HuH-7.5 (cell line): ENCODE measurements at regions not wholly inside any gene's neighbourhood (a gene's known extent, or its start where the extent isn't known, plus 50 kb on each side); places are given as distances from the start of the nearest gene placed in this dataset.
"Not testable (repeated sequence)": the region's sequence is repeated elsewhere in the genome, so short reads cannot be mapped to it uniquely, and the experiment has no call there.

ENCODE experiments used
- DNase-seq: peaks from one replicate; pipeline ENCODE4 v3.0.0; 2011; ENCODE audit warnings: low spot score

DNA sequence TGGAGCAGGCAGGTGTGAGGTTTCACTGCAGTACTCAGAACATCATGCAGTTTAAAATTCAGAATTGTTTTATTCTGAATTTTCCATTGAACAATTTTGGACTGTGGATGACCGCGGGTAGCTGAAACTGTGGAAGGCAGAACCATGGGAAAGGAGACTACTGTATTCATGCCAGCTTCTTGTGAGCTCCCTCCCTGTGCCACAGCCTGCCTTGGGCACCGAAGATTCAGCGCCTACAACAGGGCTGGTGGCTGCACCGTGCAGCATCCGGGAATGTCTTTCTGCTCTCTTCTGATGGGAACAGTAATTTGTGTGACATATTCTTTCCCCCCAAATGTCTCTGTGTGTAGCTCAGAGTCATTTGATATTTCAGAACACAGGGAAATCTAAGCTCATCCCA lies 118.5 kb upstream of the NKX1-1 start:
- DNase-seq: no peak

DNA sequence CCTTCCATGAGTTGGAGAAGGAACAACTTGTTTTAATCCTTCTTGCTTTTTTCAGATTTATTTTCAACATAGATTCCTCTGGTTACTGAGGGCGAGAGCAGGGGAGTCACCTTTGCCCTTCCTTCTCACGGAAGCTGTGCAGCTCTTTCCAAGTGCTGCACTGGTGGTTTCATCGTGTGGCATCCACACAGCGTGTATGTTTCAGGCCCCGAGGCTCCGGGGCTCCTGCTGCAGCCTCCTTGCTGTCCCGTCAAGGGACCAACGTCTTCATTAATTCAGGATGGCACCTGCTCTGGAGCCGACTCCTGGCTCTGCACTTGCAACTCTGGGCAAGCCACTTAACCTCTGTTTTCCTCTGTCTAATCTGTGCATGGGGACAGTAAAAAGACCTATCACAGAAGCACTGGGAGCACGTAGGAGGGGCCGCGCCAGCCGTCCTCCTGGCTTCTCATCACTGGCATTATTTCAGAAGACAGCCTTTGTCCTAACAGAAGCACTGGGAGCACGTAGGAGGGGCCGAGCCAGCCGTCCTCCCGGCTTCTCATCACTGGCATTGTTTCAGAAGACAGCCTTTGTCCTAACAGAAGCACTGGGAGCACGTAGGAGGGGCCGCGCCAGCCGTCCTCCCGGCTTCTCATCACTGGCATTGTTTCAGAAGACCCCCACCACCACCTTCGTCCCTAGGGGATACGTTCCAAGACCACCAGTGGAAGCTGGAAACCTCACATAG lies 117.8 kb upstream of the NKX1-1 start:
- no peak for DNase-seq

DNA sequence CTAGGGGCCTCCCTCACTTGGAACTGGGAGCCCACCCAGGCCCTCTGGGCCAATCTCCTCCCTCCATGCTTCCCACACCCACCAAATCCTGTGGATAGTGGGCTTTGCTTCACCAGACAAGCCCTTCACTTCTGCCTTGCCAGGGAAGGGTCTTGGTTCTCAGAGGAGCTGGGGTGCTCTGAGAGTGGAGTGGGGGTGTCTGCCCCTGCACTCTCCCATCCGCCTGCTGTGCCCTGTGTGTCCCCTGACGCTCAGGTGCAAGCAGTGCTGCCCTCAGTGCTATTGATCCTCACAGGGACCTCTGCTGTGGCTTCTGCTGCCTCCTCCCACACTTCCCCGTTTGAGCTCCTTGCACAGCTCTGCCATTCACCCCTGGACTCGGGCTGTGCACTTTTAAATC lies 117.3 kb upstream of the NKX1-1 start:
- DNase-seq: no peak

DNA sequence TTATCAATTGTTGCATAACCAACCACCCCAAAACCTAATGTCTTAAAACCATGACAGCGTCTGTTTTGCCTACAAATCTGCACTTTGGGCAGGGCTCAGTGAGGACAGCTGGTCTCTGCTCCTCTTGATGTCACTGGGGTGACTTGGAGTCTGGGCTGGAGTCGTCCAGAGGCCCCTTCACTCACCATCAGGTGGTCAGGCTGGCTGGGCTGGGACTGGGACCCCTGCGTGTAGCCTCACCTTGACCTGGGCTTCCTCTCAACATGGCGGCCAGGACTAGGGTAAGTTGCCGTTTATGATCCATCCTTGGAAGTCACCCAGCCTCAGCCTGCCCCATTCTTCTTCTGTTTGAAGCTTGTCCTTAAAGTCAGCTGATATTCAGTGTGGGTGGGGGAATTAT lies 116.8 kb upstream of the NKX1-1 start:
- DNase-seq: no peak

DNA sequence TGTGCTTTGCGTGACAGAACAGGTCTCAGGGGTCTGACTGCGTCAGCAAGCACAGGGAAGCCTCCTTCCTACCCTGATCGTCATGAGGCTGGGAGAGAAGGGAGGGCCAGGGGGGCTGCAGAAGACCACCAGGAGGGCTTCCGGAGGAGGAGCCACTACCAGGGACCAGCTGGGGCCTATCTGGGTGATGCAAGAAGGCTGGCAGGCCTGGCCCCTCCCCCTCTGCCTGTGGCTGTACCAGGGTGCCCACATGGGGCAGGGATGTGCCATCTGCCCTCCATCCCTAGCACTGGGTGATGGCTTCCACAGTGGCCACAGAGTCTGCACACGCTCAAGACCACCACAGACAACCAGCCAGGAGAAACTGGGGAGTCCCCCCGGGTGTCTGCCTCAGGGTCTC lies 116.4 kb upstream of the NKX1-1 start:
- no peak for DNase-seq

DNA sequence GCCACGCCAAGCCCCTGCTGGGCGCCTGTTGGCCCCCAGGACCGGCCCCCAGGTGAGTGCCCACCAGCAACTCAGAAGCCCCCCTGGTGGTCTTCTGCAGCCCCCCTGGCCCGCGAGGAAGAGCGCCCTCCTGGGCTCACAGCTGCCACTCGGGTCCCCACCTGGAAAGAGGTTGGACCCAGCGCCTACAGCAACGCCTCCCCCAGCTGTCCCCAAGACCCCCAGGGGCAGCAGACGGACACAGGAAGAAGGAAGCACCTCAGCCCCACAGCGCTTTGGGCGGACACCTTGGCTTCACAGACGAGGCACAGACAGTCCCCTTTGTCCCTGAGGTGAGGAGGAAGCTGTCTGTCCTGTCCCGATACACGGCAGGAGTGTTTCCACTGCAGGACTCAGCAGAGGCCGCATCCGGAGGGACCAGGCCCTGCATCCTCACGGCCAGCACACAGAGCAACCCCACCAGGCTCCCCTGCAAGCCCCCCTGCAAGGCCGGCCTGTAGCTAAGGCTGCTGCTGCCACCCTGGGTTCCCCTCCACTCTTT lies 115.6 kb upstream of the NKX1-1 start:
- DNase-seq: no peak

DNA sequence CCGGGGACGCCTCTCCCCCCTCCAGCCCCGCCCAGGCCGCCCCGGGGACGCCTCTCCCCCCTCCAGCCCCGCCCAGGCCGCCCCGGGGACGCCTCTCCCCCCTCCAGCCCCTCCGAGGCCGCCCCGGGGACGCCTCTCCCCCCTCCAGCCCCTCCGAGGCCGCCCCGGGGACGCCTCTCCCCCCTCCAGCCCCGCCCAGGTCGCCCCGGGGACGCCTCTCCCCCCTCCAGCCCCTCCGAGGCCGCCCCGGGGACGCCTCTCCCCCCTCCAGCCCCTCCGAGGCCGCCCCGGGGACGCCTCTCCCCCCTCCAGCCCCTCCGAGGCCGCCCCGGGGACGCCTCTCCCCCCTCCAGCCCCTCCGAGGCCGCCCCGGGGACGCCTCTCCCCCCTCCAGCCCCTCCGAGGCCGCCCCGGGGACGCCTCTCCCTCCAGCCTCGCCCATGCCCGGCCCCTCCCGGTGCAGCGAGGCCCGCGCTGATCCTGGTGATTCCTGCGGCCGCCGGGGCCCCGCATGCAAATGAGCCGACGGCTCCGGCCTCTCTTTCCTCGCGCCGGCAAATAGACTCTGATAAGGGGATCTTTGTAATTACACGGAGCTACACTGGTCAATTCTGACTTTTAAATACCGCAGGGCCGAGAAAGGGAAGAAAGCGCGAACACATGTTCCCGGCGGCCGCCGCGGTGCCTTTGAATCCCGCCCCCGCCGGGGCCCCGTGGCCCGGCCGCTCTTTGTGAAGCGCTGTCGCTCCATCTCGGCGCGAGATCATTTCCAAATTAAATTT lies 114.7 kb upstream of the NKX1-1 start:
- DNase-seq: not testable (repeated sequence)

DNA sequence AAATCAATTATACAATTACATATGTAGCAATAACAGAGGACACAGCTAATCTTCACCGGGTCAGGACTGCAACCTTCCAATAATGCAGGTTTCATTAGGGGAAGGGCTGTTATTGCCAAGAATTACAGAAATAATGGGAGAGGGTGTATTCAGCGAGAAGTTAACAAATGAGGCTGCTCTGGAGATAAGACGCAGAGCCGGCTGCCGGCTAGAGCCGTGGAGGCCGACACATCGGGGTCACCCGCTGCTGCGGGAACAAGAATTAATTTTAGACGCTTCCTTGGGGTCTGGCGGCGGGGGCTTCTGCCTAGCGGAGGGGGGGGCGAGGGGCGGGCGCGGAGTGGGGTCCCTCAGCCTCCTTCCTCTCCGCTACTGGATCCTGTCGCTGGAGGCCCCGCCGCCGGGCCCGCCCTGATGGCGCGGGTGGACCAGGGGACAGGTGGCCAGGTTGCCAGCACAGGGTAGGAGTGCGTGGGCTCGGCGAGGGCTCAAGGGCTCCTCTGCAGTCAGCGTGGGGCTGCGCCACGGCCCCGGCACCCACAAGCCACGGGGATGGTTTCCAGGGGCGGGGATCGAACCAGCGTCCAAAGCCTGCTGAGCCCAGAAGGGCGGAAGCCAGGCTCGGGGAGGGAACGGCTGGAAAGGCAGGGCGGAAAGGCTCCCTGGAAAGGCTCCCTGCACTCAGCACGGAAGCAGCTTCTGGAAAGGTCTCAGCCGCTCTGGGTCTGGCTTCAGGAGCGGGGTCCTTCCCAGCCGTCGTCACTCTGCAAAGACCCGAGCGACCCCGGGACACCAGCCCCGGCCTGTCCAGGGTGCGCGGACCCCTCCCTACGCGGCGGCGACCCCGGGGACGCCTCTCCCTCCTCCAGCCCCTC lies 113.8 kb upstream of the NKX1-1 start:
- no peak for DNase-seq

DNA sequence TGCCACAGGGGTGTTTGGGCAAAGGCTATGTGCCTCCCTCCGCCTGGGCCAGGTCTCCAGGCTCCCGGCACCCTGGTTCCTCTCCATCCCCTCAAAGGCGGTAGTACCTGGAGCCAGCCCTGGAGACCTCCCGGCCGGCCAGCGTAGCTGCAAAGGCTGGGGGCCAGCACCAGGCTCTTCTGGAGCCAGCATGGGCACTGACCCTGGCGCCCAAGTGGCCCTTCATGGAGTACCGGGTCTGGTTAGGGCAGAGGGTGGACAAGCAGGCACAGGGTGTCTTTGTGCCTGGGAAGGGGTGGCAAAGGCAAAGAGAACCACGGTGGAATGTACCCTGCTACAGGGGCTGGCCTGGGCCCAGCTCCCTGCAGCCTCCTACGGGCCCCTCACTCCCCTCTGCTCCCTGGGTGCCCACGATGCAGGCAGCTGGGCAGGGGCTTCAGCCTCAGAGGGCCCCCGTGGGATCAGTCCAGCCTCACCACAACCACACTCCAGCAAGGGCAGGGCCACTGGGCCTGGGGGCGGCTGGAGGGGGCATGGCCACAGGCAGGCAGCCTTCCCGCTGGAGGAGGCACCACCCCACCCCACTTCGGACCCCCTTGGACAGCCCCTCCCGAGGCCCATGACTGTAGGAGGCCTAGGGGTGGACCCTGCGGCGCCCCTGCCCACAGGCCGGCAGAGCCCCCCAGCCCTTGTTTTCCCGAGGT lies 112.9 kb upstream of the NKX1-1 start:
- DNase-seq: no peak

DNA sequence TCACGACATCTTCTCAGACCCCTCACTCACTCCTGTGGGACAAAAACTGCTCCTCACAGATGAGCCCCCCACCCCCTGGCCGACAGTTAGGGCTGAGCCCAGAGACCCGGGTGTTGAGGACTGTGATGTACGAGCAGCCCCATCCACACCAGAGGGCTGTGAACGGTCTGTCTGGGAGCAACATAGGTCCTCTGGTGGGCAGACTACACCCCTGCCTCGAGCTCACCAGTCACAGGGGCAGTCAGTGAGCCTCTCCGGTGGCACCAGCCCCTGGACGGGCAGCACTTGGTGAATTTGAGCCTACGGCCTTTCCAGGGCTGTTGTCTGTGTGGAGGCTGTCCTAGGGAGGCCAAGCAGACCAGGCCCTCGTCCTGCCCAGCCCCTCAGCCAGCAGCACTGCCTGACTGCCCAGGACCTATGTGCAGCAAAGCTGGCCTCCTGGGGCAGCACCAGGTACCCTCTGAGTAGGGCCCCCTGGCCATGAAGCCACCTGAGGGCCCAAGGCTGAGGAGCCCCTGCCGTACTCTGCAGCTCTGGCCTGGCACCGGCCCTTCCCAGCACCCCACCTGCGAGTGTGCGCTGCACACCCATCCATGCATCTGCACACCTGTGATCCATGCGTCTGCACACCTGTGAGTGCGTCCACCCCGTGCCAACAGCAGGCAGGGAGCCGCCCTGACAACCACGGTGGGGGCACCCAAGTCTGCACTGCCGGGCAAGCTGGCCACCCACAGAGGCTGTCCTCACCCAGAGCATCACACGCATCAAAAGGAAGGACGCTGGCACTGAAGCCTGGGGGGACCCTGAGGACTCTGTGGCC lies 111.6 kb upstream of the NKX1-1 start:
- DNase-seq: no peak

DNA sequence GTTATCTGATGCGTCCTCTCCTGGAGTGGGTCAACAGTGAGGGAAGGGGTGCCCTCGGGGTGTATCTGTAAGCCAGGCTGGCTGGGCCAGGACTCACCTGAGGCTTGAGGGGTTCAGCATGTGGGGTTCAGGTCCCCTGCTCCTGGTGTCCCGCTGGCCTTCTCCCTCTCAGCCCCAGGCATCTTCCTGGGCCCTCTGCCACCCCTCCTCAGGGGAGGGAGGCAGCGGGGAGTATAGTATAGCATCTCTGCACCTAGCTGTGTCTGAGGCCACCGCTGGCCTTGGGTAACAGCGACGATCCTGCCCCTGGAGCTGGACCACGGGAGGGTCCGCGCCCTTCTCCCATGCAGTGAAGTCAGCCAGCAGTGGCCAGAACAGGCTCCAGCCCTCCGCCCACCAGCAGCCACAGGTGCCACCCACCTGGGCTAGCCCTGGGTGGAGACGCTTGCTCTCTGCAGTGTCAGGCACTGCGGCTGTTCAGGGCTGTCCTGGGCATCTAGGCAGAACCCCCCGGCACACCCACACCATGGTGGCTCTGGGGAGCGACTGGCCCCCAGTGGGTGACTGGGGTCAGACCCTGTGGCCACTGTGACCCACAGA lies 110.7 kb upstream of the NKX1-1 start:
- DNase-seq: no peak

DNA sequence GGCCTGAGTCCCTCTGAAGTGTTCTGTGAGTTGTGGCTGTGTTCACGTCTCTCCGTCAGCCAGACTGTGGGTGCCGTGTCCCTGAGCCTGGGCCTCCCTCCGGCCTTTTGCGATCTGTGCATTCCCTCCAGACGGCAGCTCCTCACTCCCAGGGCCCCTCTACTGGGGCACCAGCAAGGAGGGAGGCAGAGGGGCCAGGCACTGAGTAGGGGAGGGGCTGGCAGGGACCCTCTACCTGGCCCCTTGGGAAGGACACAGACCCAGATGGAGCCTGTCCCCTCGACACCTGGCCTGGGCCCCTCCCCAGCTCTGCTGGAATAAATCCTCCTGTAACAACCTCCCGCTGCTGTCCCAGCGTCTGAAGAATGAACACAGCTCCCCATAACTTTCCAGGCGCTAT lies 110.0 kb upstream of the NKX1-1 start:
- DNase-seq: no peak

DNA sequence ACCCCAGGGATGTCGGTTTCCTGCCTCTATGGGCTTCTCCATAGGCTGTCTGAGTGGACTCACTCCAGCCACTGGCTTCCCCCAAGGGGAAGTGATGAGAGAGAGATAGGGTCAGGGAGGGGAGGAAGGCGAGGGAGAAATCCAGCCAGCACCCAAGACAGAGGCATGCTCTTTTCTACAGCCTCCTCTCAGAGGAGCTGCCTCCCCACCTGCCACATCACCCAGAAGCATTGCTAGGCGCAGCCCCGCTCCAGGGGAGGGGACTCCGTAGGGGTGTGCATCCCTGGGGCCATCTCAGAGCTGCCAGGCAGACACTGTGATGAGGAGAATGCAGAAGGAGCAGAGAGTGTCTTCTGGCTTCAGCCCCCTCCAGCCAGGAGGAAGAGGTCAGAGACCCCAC lies 109.5 kb upstream of the NKX1-1 start:
- DNase-seq: no peak

DNA sequence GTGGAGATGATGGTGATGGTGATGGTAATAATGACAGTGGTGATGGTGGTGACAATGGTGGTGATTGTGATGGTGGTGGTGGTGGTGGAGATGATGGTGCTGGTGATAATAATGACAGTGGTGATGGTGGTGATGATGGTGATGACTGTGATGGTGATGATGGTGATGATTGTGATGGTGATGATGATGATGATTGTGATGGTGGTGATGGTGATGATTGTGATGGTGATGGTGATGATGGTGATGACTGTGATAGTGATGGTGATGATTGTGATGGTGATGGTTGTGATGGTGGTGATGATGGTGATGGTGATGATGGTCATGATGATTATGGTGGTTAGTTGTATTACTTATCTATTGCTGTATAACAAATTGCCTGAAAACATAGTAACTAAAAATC lies 108.9 kb upstream of the NKX1-1 start:
- no peak for DNase-seq

DNA sequence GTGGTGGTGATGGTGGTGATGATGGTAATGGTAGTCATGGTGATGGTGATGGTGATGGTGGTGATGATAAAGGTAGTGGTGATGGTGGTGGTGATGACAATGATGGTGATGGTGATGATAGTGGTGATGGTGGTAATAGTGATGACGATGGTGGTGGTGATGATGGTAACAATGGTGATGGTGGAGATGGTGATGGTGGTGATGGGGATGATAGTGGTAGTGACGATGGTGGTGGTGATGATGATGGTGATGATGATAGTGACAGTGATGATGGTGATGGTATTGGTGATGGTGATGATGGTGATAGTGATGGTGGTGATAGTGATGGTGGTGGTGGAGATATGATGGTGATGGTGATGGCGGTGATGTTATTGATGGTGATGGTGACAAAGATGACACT lies 108.4 kb upstream of the NKX1-1 start:
- no peak for DNase-seq

DNA sequence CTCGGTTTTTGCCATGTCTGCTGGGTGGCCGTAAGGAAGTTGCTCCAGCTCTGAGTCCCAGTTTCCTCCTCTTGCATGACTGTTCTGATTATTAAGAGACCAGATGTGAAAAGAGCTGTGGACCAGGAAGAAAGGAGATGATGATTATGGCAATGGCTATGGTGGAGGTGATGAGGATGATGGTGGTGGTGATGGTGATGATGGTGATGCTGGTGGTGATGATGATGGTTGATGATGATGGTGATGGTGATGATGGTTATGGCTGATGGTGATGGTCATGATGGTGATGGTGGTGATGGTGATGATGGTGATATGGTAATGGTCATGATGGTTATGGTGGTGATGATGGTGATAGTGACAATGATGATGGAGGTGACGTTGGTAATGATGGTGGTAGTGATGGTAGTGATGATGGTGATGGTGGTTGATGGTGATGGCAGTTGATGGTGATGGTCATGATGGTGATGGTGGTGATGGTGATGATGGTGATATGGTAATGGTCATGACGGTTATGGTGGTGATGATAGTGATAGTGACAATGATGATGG lies 107.8 kb upstream of the NKX1-1 start:
- DNase-seq: no peak

DNA sequence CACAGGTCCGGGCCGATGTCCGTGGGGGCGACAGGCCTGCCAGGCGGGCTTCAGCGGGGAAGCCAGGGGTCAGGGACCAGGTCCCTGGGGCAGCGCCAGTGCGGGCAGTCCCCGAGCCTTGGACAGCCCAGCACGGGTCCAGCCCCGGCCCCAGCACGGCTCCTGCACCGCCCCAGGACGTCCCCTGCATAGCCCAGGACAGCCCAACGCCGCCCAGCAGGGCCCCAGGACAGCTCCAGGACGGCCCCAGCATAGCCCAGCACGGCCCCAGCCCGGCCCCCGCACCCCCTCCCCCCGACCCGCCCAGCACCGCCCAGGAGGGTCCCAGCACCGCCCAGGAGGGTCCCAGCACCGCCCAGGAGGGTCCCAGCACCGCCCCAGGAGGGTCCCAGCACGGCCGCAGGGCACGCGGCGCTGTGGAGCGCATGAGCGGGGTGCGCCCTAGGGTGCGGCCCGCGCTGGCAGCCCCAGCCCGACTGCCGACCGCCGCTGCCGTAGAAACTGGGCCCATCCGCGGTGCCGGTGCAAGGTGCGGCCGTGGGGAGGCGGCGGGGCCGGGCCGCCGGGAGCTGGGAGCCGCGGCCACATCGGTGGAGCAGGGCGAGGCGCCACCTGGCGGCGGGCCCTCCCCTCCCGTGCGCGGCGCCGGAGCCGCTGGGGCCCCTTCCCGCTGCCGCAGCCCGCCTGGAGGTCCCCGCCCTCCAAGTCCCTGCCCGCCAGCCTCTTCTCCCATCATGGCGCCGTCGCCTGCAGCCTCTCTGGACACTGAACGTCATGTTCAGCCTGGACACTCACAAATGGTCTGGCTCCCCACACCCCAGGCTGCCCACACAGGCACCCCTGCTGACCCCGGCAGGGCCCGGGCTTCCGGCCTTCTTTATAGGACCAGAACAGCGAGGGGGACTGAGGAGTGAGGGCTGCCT lies 106.8 kb upstream of the NKX1-1 start:
- peak; percentile 85 for DNase-seq

DNA sequence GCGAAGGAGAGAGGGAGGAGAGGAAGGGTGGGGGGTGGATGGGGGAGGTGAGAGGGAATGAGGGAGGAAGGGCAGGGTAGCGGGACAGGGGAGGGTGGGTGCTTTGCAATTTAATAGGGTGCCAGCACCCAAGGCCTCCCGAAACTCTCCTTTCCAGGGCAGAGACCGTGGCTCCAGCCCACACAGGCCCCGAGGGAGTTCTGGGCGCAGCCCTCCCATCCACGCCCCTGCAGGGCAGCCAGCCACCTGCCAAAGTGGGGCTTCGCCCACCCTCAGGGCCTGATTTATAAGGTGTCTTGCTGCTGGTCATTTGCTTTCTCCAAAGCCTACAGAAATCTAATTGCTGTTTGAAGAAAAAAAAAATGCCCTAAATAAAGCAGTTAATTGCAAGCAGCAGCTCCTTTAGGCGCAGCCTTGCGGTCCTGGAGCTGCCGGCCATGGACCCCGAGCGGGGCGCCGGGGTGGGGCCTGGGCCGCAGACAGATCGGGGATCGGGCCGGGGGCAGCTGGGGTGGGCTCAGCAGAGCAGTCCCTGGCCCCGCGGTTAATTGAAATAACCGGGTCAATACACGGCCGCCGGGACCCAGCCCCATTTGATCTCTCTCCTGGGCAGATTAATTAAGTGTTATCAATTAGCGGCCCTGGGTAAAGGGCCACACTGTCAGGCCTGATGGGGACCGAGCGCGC lies 106.0 kb upstream of the NKX1-1 start:
- DNase-seq: no peak
